ENCODE measurements at regions not wholly inside any gene's neighbourhood (a gene's known extent, or its start where the extent isn't known, plus 50 kb on each side); places are given as distances from the start of the nearest gene placed in this dataset.

DNA sequence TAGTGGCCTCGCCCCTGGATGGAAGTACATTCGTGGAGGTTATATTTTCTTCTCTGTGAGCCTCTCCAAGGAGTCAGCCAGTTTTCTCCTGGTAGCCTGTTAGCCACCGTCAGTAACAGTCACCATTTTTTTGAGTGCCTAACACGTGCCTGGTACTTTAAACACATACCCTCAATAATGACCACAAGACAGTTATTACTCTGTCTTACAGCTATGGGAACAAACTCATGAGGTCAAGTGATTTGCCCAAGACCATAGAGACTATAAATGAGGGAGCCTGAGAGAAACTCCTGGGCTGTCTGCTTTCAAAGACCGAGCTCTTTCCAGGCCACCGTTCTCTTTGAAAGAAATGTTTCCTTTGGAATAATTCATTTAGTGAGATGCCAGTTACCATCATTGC lies 90.4 kb downstream of the PALM2AKAP2 start:
- intact Hi-C loops (cut with DNase I): no loop called here
- DNase-seq: no peak
- Histone ChIP-seq H3K4me1 (peaks cover 0 to 25% (median 10%) of the 10 kb centered on the region in 4 donors), H3K36me3 (no peaks in the 10 kb centered on the region), H3K27me3 (no peaks in the 10 kb centered on the region), H3K9me3 (no peaks in the 10 kb centered on the region), H3K27ac (no peak overlapping the region), H3K4me3 (no peak overlapping the region)
- TF ChIP-seq EP300 (IDR thresholded peaks at IDR 0.05) (no peak), POLR2A (IDR thresholded peaks at IDR 0.05) (no peak), POLR2AphosphoS5 (IDR thresholded peaks at IDR 0.05) (no peak)
- TF ChIP-seq, protein P1, sequence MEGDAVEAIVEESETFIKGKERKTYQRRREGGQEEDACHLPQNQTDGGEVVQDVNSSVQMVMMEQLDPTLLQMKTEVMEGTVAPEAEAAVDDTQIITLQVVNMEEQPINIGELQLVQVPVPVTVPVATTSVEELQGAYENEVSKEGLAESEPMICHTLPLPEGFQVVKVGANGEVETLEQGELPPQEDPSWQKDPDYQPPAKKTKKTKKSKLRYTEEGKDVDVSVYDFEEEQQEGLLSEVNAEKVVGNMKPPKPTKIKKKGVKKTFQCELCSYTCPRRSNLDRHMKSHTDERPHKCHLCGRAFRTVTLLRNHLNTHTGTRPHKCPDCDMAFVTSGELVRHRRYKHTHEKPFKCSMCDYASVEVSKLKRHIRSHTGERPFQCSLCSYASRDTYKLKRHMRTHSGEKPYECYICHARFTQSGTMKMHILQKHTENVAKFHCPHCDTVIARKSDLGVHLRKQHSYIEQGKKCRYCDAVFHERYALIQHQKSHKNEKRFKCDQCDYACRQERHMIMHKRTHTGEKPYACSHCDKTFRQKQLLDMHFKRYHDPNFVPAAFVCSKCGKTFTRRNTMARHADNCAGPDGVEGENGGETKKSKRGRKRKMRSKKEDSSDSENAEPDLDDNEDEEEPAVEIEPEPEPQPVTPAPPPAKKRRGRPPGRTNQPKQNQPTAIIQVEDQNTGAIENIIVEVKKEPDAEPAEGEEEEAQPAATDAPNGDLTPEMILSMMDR (IDR thresholded peaks at IDR 0.05): no peak
- 59 to 67% methylated on average over 6 of the region's 6 CpGs for WGBS, 2 donors

DNA sequence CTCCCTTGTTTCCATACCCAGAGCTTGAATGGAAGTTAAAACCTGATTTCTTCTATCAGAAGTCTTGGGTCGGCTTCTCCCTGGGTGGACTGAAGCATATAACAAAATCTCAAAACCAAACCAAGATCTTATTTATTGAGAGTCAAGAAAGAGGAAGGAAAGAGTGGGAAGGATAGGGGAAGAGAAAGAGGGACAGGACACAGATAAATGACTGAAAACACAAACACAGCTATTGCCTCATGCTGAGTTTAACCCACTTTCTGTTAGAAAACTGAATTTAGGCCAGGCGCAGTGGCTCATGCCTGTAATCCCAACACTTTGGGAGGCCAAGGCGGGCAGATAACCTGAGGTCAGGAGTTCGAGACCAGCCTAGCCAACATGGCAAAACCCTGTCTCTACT lies 92.9 kb downstream of the PALM2AKAP2 start:
- no peaks in the 10 kb centered on the region for H3K36me3 ChIP-seq
- whole genome bisulfite sequencing, 2 donors: 89 to 90% methylated on average over 4 of the region's 4 CpGs
- H3K4me3 ChIP-seq: no peak overlapping the region
- H3K4me1 ChIP-seq: peaks cover 0 to 12% (median 6%) of the 10 kb centered on the region in 4 donors
- no peak for TF ChIP-seq POLR2A (IDR thresholded peaks at IDR 0.05)
- TF ChIP-seq, protein P1 (IDR thresholded peaks at IDR 0.05): no peak
- intact Hi-C loops (cut with DNase I): no loop called here
- no peak for DNase-seq
- H3K9me3 ChIP-seq: no peaks in the 10 kb centered on the region
- H3K27ac ChIP-seq: no peak overlapping the region
- H3K27me3 ChIP-seq: no peaks in the 10 kb centered on the region

GRCh38 chr9:109875495-109876129 lies 95.6 kb downstream of the PALM2AKAP2 start:
- no peaks in the 10 kb centered on the region for H3K4me1 ChIP-seq
- H3K9me3 ChIP-seq: no peaks in the 10 kb centered on the region
- no peak overlapping the region for H3K4me3 ChIP-seq
- 73 to 77% methylated on average over 4 of the region's 4 CpGs for WGBS, 2 donors
- H3K27me3 ChIP-seq: no peaks in the 10 kb centered on the region
- H3K36me3 ChIP-seq: no peaks in the 10 kb centered on the region
- DNase-seq: no peak
- TF ChIP-seq POLR2AphosphoS5 (IDR thresholded peaks at IDR 0.05): no peak
- TF ChIP-seq, protein P1 (IDR thresholded peaks at IDR 0.05): no peak
- TF ChIP-seq EP300 (IDR thresholded peaks at IDR 0.05): no peak
- TF ChIP-seq POLR2A (IDR thresholded peaks at IDR 0.05): no peak
- H3K27ac ChIP-seq: no peak overlapping the region
- intact Hi-C loops (cut with DNase I): no loop called here

GRCh38 chr9:109880276-109881169 lies 100.5 kb downstream of the PALM2AKAP2 start:
- Histone ChIP-seq H3K27me3 (no peaks in the 10 kb centered on the region), H3K9me3 (no peaks in the 10 kb centered on the region), H3K4me1 (no peaks in the 10 kb centered on the region), H3K27ac (no peak overlapping the region), H3K4me3 (no peak overlapping the region), H3K36me3 (no peaks in the 10 kb centered on the region)
- 79 to 80% methylated on average over 10 of the region's 10 CpGs for WGBS, 2 donors
- TF ChIP-seq EP300 (IDR thresholded peaks at IDR 0.05): no peak
- TF ChIP-seq, protein P1 (IDR thresholded peaks at IDR 0.05): peak in 1 of 4 experiments; percentile 40
- no peak for DNase-seq
- intact Hi-C loops (cut with DNase I): no loop called here
